H9 (cell line): ENCODE measurements at regions not wholly inside any gene's neighbourhood (a gene's known extent, or its start where the extent isn't known, plus 50 kb on each side); places are given as distances from the start of the nearest gene placed in this dataset.

Experiments used
- DNase-seq: peaks from one replicate; pipeline ENCODE4 v3.0.0-alpha.2; 2017
- H2AFZ ChIP-seq: one replicate; pipeline ENCODE4 v1.6.1; 2013; ENCODE audit warnings: mild to moderate bottlenecking, low read length, control low read depth, moderate library complexity
- H2AK5ac ChIP-seq: 2 replicates; pipeline ENCODE4 v1.6.1; 2013; ENCODE audit warnings: low read length, control low read depth, mixed read lengths; ENCODE audit not compliant: insufficient read length
- H2BK120ac ChIP-seq: one replicate; pipeline ENCODE4 v1.6.1; 2013; ENCODE audit warnings: low read depth, mild to moderate bottlenecking, low read length, control low read depth, inconsistent platforms; ENCODE audit not compliant: poor library complexity, severe bottlenecking
- H2BK12ac ChIP-seq: 2 replicates; pipeline ENCODE4 v1.6.1; 2013; ENCODE audit warnings: low read length, control low read depth, mixed read lengths, low read depth; ENCODE audit not compliant: insufficient read length
- H2BK15ac ChIP-seq: 2 replicates; pipeline ENCODE4 v1.6.1; 2013; ENCODE audit warnings: low read depth, low read length, control low read depth
- H2BK20ac ChIP-seq: one replicate; pipeline ENCODE4 v1.6.1; 2013; ENCODE audit warnings: low read depth, mild to moderate bottlenecking, low read length, control low read depth, inconsistent platforms; ENCODE audit not compliant: poor library complexity, severe bottlenecking
- H2BK5ac ChIP-seq: 2 replicates; pipeline ENCODE4 v1.6.1; 2013; ENCODE audit warnings: low read length, control low read depth, mixed read lengths; ENCODE audit not compliant: insufficient read length
- H3K14ac ChIP-seq: 2 replicates; pipeline ENCODE4 v1.6.1; 2013; ENCODE audit warnings: low read length, control low read depth; ENCODE audit not compliant: insufficient read depth
- H3K18ac ChIP-seq: 2 replicates; pipeline ENCODE4 v1.6.1; 2013; ENCODE audit warnings: low read depth, mild to moderate bottlenecking, mixed read lengths, low read length, control low read depth; ENCODE audit not compliant: insufficient read length
- H3K23ac ChIP-seq: 2 replicates; pipeline ENCODE4 v1.6.1; 2013; ENCODE audit warnings: low read length, control low read depth, mixed read lengths, low read depth; ENCODE audit not compliant: insufficient read length
- H3K23me2 ChIP-seq: 2 replicates; pipeline ENCODE4 v1.6.1; 2013; ENCODE audit warnings: low read depth, mild to moderate bottlenecking, mixed read lengths, low read length, control low read depth; ENCODE audit not compliant: insufficient read length, poor library complexity, severe bottlenecking
- H3K27ac ChIP-seq: 2 replicates; pipeline ENCODE4 v1.5.1; 2013; ENCODE audit warnings: low read length, control low read depth, mixed read lengths, low read depth; ENCODE audit not compliant: insufficient read length
- H3K27me3 ChIP-seq: 2 replicates; pipeline ENCODE4 v1.6.1; 2013; ENCODE audit warnings: low read length, control low read depth, inconsistent platforms; ENCODE audit not compliant: insufficient read depth
- H3K4ac ChIP-seq: 2 replicates; pipeline ENCODE4 v1.6.1; 2013; ENCODE audit warnings: low read depth, mild to moderate bottlenecking, control low read depth, inconsistent platforms, low read length, moderate library complexity
- H3K4me1 ChIP-seq: 2 replicates; pipeline ENCODE4 v1.6.1; 2013; ENCODE audit warnings: low read length, control low read depth, inconsistent platforms; ENCODE audit not compliant: insufficient read depth
- H3K4me2 ChIP-seq: 2 replicates; pipeline ENCODE4 v1.6.1; 2013; ENCODE audit warnings: low read length, control low read depth, mixed read lengths; ENCODE audit not compliant: insufficient read length, insufficient read depth
- H3K56ac ChIP-seq: 2 replicates; pipeline ENCODE4 v1.6.1; 2013; ENCODE audit warnings: low read depth, mild to moderate bottlenecking, mixed read lengths, low read length, control low read depth; ENCODE audit not compliant: insufficient read length
- H3K79me1 ChIP-seq: 2 replicates; pipeline ENCODE4 v1.6.1; 2013; ENCODE audit warnings: low read depth, mild to moderate bottlenecking, moderate library complexity, low read length, control low read depth, inconsistent platforms; ENCODE audit not compliant: insufficient read depth, poor library complexity, severe bottlenecking
- H3K79me2 ChIP-seq: 2 replicates; pipeline ENCODE4 v1.6.1; 2013; ENCODE audit warnings: low read length, control low read depth, inconsistent platforms; ENCODE audit not compliant: insufficient read depth
- H3K9ac ChIP-seq: 2 replicates; pipeline ENCODE4 v1.6.1; 2013; ENCODE audit warnings: low read length, control low read depth, mixed read lengths; ENCODE audit not compliant: insufficient read length; ENCODE audit errors: extremely low read depth
- H3K9me3 ChIP-seq: one replicate; pipeline ENCODE4 v1.6.1; 2013; ENCODE audit warnings: low read depth, low read length, inconsistent platforms; ENCODE audit not compliant: control insufficient read depth
- H3T11ph ChIP-seq: one replicate; pipeline ENCODE4 v1.6.1; 2013; ENCODE audit warnings: mild to moderate bottlenecking, low read length, control low read depth, inconsistent platforms
- H4K20me1 ChIP-seq: one replicate; pipeline ENCODE4 v1.6.1; 2013; ENCODE audit not compliant: control insufficient read depth, insufficient read length, insufficient read depth
- H4K5ac ChIP-seq: 2 replicates; pipeline ENCODE4 v1.6.1; 2013; ENCODE audit warnings: low read depth, mild to moderate bottlenecking, mixed read lengths, low read length, control low read depth; ENCODE audit not compliant: insufficient read length
- H4K8ac ChIP-seq: replicated peaks from 2 replicates; pipeline ENCODE4 v1.6.1; 2013; ENCODE audit warnings: low read length, control low read depth, mixed read lengths, low read depth; ENCODE audit not compliant: insufficient read length
- H4K91ac ChIP-seq: 2 replicates; pipeline ENCODE4 v1.6.1; 2013; ENCODE audit warnings: low read depth, mild to moderate bottlenecking, moderate library complexity, mixed read lengths, low read length, control low read depth; ENCODE audit not compliant: insufficient read length
- H3K27ac Mint-ChIP-seq, 3 experiments: 2 replicates in 2 of 3; 3 replicates in 1 of 3; pipeline ENCODE4 v1.8.0; 2020 to 2021; ENCODE audit warnings: mixed read lengths in 3 of 3, mild to moderate bottlenecking in 1 of 3, moderate library complexity in 1 of 3
- H3K27me3 Mint-ChIP-seq: 2 replicates; pipeline ENCODE4 v1.8.0; 2021; ENCODE audit warnings: low read depth, mild to moderate bottlenecking, moderate library complexity, mixed read lengths
- H3K36me3 Mint-ChIP-seq, 3 experiments: 2 replicates in 2 of 3; 3 replicates in 1 of 3; pipeline ENCODE4 v1.8.0; 2020 to 2021; ENCODE audit warnings: low read depth in 3 of 3, mixed read lengths in 3 of 3; ENCODE audit not compliant: insufficient read depth in 1 of 3
- H3K4me1 Mint-ChIP-seq, 2 experiments: 2 replicates each; pipeline ENCODE4 v1.8.0; 2020; ENCODE audit warnings: mixed read lengths in 2 of 2
- H3K4me3 Mint-ChIP-seq, 2 experiments: 2 replicates in 1 of 2; 3 replicates in 1 of 2; pipeline ENCODE4 v1.8.0; 2020 to 2021; ENCODE audit warnings: mild to moderate bottlenecking in 2 of 2, mixed read lengths in 2 of 2, moderate library complexity in 1 of 2
- H3K9me3 Mint-ChIP-seq, 2 experiments: 2 replicates in 1 of 2; 3 replicates in 1 of 2; pipeline ENCODE4 v1.8.0; 2020; ENCODE audit warnings: mild to moderate bottlenecking in 2 of 2, mixed read lengths in 2 of 2, moderate library complexity in 1 of 2
- CTCF ChIP-seq: fragments of 200-600 bp; sonication (generic); conservative IDR thresholded peaks from 3 replicates; pipeline ENCODE4 v1.8.0; 2021; ENCODE audit warnings: antibody characterized with exemption, mild to moderate bottlenecking

GRCh38 chr7:94082126-94082525 lies 78.0 kb upstream of the BET1 start:
- Histone ChIP-seq H3K27ac (no peak overlapping the region), H2BK12ac (no peak overlapping the region), H4K8ac (no peak overlapping the region), H4K91ac (no peak overlapping the region), H4K5ac (no peak overlapping the region), H3T11ph (no peak overlapping the region), H3K4me1 (no peaks in the 10 kb centered on the region), H2AK5ac (no peak overlapping the region), H2BK120ac (no peak overlapping the region), H3K9ac (no peak overlapping the region), H3K27me3 (no peaks in the 10 kb centered on the region), H3K14ac (no peak overlapping the region), H3K4ac (no peak overlapping the region), H2BK20ac (no peak overlapping the region), H3K56ac (no peak overlapping the region), H3K18ac (no peak overlapping the region), H3K4me2 (no peak overlapping the region), H3K79me1 (no peaks in the 10 kb centered on the region), H2BK15ac (no peak overlapping the region), H4K20me1 (no peaks in the 10 kb centered on the region), H2BK5ac (no peak overlapping the region), H2AFZ (no peak overlapping the region), H3K23me2 (no peaks in the 10 kb centered on the region), H3K9me3 (no peaks in the 10 kb centered on the region), H3K23ac (no peak overlapping the region), H3K79me2 (no peaks in the 10 kb centered on the region)
- H3K4me1 Mint-ChIP-seq: no peaks in the 10 kb centered on the region
- no peaks in the 10 kb centered on the region; a peak in 1 of 5 replicates for H3K9me3 Mint-ChIP-seq
- no peak for TF ChIP-seq CTCF
- no peak overlapping the region for H3K27ac Mint-ChIP-seq
- H3K27me3 Mint-ChIP-seq: no peaks in the 10 kb centered on the region; the same call in 1 of the 2 replicates
- H3K4me3 Mint-ChIP-seq: no peak overlapping the region
- no peaks in the 10 kb centered on the region for H3K36me3 Mint-ChIP-seq
- DNase-seq: no peak
